ENCODE measurements at regions not wholly inside any gene's neighbourhood (a gene's known extent, or its start where the extent isn't known, plus 50 kb on each side); places are given as distances from the start of the nearest gene placed in this dataset.
"Not testable (repeated sequence)": the region's sequence is repeated elsewhere in the genome, so short reads cannot be mapped to it uniquely, and the experiment has no call there.

GRCh38 chr1:168416220-168416619 lies 127.6 kb downstream of the XCL2 start:
- no peak for DNase-seq

DNA sequence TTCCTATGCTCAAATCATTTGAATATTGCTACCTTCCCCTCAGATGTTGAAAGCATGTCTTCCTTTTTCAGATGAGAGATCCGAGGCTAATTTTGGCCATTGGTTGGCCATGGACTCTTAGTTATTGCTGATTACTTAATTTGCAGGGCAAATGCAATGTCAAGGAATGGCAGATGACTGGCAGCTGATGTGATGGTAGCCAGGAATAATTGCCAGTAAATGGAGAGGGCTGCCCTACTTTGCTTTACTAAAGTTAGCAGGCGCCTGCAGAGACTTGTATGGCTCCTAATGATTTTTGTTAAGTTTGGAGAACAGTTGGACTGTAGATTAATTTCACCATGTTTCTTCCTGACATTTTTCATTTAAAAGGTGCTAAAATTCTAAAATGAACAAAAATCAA lies 128.9 kb downstream of the XCL2 start:
- no peak for DNase-seq

DNA sequence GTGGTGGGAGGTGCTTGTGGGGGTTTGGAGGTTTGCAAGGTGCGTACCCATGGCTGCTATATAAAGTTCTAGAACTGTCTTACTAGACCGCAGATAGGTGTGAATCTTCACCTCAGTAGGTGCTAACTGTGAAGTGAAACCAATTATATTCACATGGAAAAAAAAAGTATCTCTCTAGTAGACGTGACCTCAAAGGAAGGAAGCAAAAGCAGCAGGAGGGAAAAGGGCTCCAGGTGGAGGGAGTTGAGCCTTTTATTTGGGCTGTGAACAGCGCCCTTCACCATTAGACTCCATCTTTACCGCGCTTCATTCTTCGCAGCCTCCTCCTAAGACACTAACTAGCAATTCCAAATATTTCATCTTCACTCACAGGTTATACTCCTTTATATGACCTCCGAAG lies 129.8 kb downstream of the TBX19 start:
- no peak for DNase-seq

DNA sequence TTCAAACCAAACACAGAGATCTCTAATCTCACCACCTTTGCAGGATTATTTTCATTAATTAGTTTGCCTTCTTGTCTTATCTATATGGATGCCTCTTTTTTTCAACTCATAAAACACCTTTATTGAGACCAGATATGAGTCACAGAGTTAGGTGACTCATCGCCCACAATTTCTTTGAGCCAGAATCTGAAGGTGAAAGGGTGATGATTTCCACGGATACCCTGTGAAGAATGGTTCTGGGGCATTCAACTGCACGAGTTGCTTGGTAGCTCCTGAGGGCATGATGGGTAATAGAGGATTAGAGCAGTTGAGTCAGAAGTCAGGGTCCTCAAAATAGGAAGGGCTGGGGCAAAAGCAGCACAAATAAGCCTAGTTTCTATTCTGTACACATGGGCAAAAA lies 128.2 kb downstream of the TBX19 start:
- no peak for DNase-seq

GRCh38 chr1:168408539-168408865 lies 127.8 kb downstream of the TBX19 start:
- no peak for DNase-seq

DNA sequence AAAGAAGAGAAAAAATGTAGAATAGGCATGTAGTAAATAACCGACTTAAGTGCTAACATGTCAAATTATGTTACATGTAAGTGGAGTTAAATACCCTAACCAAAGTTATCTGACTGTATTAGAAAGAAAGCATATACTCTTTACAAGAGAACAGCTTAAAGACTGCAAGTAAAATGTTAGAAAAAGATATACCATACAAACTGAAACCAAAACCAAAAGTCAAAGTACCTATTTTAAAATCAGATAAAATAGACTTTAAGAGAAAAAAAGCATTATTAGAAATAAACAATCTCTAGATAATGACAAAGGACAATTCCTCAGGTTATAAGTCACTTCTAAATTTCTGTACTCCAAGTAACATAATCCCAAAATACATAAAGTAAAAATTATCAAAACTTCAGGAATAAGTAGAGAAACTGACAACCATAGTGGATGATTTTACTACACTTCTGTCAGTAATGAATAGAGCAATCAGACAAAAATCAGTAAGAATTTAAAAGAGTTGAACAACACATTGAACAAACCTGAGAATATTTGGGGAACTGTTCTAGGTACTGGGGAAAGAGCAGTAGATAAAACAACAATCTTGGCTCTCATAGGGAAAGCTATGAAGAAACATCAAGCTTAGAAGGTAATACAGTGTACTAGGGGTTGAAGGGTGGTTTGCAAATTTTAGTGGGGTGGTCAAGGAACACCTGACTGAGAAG lies 127.3 kb downstream of the TBX19 start:
- DNase-seq, result no peak

- no peak for DNase-seq
Observed at GRCh38 chr1:168405906-168406549, 125.4 kb downstream of the TBX19 start.

DNA sequence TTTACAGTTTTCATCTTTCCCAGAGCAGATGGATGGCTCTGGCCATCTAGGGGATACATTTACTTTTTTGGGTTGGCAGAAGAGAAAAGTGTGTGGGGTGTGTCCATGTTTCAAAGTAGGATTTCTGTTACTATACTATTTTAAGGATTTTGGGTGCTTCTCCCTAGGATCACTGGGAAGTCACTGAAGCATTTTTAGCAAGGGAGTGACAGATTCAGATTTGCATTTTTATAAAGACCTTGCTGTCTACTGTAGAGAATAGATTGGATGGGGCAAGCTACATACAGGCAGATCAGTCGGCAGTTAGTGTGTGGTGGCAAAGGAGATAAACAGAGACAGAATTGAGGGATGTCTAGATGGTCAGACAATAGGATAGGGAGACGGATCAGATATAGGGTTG lies 122.5 kb downstream of the TBX19 start:
- no peak for DNase-seq

- not testable (repeated sequence) for DNase-seq
Observed at GRCh38 chr1:168402466-168402865, 121.8 kb downstream of the TBX19 start.

DNA sequence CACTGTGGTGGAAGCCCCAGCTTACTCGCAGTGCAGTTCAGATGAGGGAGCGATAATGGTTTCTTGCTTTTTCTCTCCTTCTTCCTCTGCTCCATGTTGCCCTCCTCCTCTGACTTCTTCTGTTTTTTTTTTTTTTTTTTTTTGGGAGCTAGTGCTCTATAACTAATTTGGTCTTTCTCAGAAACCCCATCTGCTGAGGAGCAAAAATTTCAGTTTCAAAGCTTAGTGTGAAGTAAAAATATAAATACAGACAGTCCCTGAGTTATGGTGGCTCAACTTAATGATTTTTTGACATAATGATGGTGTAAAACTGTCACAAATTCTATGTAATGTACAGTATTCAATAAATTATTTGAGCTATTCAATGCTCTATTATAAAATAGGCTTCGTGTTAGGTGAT lies 120.7 kb downstream of the TBX19 start:
- no peak for DNase-seq

DNA sequence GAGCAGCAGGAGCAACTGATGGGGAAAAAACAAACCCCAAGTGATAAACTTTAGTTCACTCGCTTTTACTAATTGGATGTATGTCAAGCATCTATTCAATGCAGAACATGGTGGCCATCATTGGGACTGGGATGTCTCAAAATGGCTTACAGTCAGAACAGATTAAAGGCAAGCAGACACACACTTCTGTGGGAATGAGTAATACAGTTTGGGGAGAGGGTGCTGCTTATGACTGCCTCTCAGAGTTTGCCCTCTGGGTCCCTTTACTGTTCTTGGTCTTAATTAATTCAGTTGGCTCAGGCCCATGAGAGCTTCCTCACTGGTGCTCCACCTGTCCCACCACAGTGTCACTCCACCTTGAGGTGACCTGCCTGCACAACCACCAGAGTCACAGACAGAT lies 119.5 kb downstream of the TBX19 start:
- no peak for DNase-seq

- no peak for DNase-seq
Observed at GRCh38 chr1:168397806-168398205, 117.1 kb downstream of the TBX19 start.

GRCh38 chr1:168396940-168397684 lies 116.4 kb downstream of the TBX19 start:
- no peak for DNase-seq

DNA sequence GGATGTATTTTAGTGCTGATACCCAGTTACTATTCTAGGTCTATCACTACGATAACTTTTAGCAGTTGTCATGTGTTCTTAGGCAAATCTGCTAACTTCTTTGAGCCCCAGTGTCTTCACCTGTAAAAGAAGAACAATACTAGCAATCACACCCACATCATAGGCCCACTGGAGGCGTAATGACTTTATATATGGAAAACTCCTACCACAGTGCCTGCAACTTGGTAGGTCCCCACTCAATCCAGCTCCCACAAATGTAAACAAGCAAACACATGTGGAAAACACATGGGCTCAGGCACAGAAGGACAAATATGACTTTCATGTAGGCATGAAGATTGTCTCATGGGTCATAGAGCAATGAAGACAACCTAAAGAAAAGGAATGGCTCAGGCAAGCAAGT lies 115.8 kb downstream of the TBX19 start:
- no peak for DNase-seq

DNA sequence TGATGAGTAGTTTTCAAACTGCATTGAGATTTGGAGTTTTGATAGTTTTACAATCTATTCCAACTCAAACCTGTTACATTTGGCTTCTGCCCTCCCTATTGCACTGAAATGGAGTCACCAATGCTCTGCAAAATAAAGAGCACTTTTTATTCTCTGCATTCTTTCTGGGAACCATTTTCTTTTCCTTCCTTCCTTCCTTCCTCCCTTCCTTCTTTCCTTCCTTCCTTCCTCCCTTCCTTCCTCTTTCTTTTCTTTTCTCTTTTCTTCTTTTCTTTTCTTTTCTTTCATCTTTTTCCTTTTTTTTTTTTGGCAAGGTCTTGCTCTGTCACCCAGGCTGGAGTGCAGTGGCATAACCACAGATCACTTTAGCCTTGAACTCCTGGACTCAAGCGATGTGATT lies 114.2 kb downstream of the TBX19 start:
- DNase-seq, result no peak

DNA sequence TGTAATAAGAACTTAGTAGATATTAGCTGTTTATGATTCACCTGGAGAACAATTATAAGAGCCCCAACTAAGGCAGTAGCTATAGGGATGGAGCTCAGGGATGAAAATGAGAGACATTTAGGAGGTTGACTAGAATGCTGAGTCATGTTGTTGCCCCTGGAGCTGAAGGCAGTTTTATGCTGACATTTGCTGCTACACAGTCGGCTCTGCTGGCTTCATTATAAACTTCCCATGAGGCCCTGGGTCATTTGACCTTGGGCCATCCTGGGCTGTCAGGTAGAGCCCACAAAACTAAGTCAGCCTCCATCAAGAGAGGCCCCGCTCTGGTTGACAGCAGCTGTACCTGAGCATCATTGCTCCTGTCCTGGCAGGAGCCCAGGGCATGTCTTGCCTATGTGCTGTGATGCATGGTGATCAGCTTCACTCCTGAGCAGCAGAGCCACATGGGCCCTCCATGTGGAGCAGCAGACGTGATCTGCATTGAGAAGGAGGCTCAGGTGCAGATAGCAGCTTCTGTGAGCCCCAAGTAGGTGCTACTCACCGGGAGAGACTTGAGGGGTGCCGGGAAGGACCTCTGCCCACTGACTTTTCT lies 112.4 kb downstream of the TBX19 start:
- DNase-seq, result no peak

DNA sequence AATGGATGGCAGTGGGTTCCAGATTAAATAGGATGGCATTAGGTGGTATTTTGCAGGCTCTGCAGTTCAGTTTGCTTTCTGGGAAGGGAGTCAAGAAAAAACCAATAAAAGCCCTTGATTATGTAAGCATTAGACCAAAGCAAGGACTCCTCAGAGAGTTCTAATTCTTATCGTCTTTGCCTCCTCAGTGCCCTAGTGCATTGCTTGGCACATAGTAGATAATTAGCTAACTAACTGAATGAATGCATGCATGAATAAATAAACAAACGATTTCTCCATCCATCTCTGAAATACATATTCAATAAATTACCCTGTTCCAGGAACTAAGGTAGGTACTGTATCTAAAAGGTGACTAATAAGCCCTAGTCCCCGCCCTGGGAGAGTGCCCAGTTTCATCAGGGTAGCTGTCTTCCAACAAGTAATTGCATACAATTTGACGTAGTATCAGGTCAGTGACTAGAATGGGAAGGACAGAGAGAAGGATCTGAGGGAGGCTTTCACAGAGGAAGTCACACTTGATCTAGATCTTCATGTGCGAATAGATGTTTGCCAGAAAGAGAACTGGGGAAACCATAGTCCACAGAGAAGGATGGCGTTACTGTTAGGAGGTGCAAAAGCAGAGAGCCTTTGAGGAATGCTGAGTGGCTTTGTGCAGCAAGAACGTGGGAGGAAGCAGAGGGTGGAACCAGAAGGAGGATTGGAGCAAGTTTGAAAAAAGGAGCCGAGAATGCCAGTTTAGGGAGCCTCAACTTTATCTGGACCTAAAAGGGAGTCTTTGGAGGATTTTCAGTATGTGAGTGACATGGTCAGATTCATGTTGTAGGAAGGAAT lies 111.4 kb downstream of the TBX19 start:
- no peak for DNase-seq

DNA sequence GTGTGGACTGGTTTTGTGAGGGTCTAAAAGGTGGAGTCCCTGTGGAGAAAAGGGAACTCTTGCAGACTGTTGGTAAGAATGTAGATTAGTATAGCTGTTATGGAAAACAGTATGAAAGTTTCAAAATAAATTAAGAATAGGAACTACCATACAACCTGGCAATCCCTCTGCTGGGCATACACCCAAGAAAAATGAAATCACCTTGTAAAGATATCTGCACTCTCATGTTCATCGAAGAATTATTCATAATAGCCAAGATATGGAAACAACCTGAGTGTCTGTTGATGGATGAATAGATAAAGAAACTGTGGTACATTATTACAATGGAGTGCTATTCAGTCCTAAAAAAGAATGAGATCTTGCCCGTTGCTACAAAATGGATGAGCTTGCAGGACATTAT lies 109.6 kb downstream of the TBX19 start:
- no peak for DNase-seq

DNA sequence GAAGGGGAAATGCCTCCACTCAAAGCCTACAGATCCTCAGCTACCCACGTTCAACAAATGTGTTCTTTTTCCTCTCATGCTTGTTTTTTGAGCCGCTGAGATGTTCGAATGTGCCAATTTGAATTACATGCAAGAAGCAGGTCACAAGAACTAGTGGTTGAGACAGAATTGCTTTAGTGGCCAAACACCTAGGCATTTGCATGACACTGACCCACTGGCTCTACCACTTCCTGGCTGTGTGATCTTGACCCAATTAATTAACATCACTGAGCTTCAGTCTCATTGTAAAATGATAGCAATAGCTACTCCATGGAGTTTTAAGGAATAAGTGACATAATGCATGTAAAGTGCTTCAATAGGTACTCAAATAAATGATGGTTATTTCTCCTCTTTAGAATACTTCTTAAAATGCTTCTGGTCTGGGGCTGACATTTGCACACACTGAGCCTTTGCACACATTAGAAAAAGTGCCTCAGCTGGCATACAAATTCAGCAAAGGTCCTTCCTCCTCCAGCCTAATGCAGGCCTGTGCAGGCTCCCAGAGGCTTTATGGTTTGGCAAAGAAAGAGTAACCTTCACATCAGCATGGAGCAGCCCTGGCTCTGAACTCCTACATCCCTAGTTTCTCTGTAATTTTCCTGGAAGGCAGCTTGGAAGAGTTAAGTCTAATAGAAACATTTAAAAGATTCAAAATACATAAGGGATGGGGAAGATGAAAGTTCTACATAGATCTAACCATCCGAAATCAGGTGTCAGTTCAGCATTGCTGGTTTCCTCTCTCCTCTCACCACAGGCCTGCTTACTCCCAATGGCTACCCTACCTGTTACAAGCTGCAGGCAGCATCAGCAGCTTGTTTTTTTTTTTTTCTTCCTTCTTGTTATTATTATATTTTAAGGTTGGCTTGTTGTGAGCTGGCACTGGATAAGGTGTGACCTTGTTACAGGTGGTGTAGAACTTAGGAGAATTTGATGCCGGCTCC lies 107.4 kb downstream of the TBX19 start:
- DNase-seq, result no peak

- peak; percentile 59 for DNase-seq
Observed at GRCh38 chr1:168386949-168387586, 106.4 kb downstream of the TBX19 start.

DNA sequence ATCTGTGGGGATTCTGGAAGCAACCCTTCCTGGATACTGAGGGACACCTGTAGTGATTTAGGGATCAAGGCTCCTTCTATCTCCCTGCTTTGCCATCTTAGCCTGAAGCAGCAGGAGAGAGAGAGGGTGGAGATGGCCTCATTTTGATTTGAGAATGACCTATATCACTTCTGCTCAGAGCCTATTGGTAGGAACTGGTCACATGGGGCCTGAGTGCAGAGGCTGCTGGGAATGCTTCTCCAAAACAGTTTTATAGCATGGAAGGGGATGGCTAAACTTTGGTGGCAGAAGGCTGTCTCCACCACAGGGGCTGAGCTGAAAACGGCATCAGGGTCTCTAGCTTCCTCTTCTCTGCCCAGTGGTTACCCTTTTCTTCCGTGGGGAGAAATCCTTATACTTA lies 105.8 kb downstream of the TBX19 start:
- no peak for DNase-seq
